SJCRH30 (cell line): ENCODE measurements at regions not wholly inside any gene's neighbourhood (a gene's known extent, or its start where the extent isn't known, plus 50 kb on each side); places are given as distances from the start of the nearest gene placed in this dataset.
A peak's percentile ranks its signal among the peaks of the same experiment; 100 is the strongest.

Experiments used
- DNase-seq, 2 experiments: peaks; one replicate each; pipeline ENCODE4 v3.0.0-alpha.2; 2015 to 2020
- H3K27ac ChIP-seq: fragments of 250-450 bp; sonication (Bioruptor Pico); 2 replicates; pipeline ENCODE4 v1.5.1; 2020; ENCODE audit warnings: mild to moderate bottlenecking, moderate library complexity
- H3K27me3 ChIP-seq: fragments of 250-450 bp; sonication (Bioruptor Pico); 2 replicates; pipeline ENCODE4 v1.5.1; 2020; ENCODE audit warnings: mild to moderate bottlenecking, moderate library complexity
- H3K36me3 ChIP-seq: fragments of 250-450 bp; sonication (Bioruptor Pico); 2 replicates; pipeline ENCODE4 v1.5.1; 2020; ENCODE audit warnings: mild to moderate bottlenecking, moderate library complexity
- H3K4me1 ChIP-seq: fragments of 250-450 bp; sonication (Bioruptor Pico); 2 replicates; pipeline ENCODE4 v1.5.1; 2020; ENCODE audit warnings: mild to moderate bottlenecking, moderate library complexity
- H3K4me3 ChIP-seq: fragments of 250-450 bp; sonication (Bioruptor Pico); 2 replicates; pipeline ENCODE4 v1.5.1; 2020; ENCODE audit warnings: mild to moderate bottlenecking, moderate library complexity
- H3K9me3 ChIP-seq: fragments of 250-450 bp; sonication (Bioruptor Pico); replicated peaks from 2 replicates; pipeline ENCODE4 v1.5.1; 2020; ENCODE audit warnings: mild to moderate bottlenecking, moderate library complexity

GRCh38 chr12:3973973-3974644 is 100.9 kb upstream of the PARP11 start:
- H3K4me1 ChIP-seq = peaks cover 5% of the 10 kb centered on the region; the same call in 1 of the 2 replicates

GRCh38 chr12:3973269-3973884 is 100.2 kb upstream of the PARP11 start:
- no peak for DNase-seq
- Histone ChIP-seq H3K27me3 (no peaks in the 10 kb centered on the region), H3K4me1 (peaks cover 5% of the 10 kb centered on the region; the same call in 1 of the 2 replicates), H3K4me3 (no peak overlapping the region), H3K9me3 (no peaks in the 10 kb centered on the region), H3K36me3 (no peaks in the 10 kb centered on the region), H3K27ac (no peak overlapping the region)

More at GRCh38 chr12:3973973-3974644, 100.9 kb upstream of the PARP11 start:
- H3K36me3 ChIP-seq = no peaks in the 10 kb centered on the region
- no peak overlapping the region for H3K4me3 ChIP-seq
- no peak for DNase-seq
- no peaks in the 10 kb centered on the region for H3K9me3 ChIP-seq
- no peaks in the 10 kb centered on the region for H3K27me3 ChIP-seq
- no peak overlapping the region for H3K27ac ChIP-seq

GRCh38 chr12:3972576-3972975 is 99.4 kb upstream of the PARP11 start:
- Histone ChIP-seq H3K36me3 (no peaks in the 10 kb centered on the region), H3K27ac (no peak overlapping the region), H3K4me1 (peaks cover 13% of the 10 kb centered on the region; the same call in 1 of the 2 replicates), H3K9me3 (no peaks in the 10 kb centered on the region), H3K27me3 (no peaks in the 10 kb centered on the region), H3K4me3 (no peak overlapping the region)
- DNase-seq = no peak

- Histone ChIP-seq H3K4me3 (no peak overlapping the region), H3K4me1 (peaks cover 13% of the 10 kb centered on the region), H3K27ac (no peak overlapping the region), H3K9me3 (no peaks in the 10 kb centered on the region), H3K27me3 (no peaks in the 10 kb centered on the region), H3K36me3 (no peaks in the 10 kb centered on the region)
- no peak for DNase-seq
Observed at GRCh38 chr12:3968523-3968922, 95.3 kb upstream of the PARP11 start.

GRCh38 chr12:3967556-3968160 is 94.5 kb upstream of the PARP11 start:
- Histone ChIP-seq H3K27me3 (no peaks in the 10 kb centered on the region), H3K4me1 (peaks cover 16% of the 10 kb centered on the region), H3K27ac (no peak overlapping the region), H3K9me3 (no peaks in the 10 kb centered on the region), H3K4me3 (no peak overlapping the region), H3K36me3 (no peaks in the 10 kb centered on the region)
- no peak for DNase-seq

- Histone ChIP-seq H3K27me3 (no peaks in the 10 kb centered on the region), H3K4me1 (peaks cover 29% of the 10 kb centered on the region), H3K36me3 (no peaks in the 10 kb centered on the region), H3K27ac (no peak overlapping the region), H3K4me3 (no peak overlapping the region), H3K9me3 (no peaks in the 10 kb centered on the region)
- no peak for DNase-seq
Observed at GRCh38 chr12:3966376-3966775, 93.2 kb upstream of the PARP11 start.

- Histone ChIP-seq H3K4me3 (no peak overlapping the region), H3K27me3 (no peaks in the 10 kb centered on the region), H3K36me3 (no peaks in the 10 kb centered on the region), H3K4me1 (peaks cover 42% of the 10 kb centered on the region), H3K9me3 (no peaks in the 10 kb centered on the region), H3K27ac (no peak overlapping the region)
- DNase-seq = no peak
Observed at GRCh38 chr12:3965046-3965445, 91.8 kb upstream of the PARP11 start.

- Histone ChIP-seq H3K36me3 (no peaks in the 10 kb centered on the region), H3K9me3 (no peaks in the 10 kb centered on the region), H3K4me1 (peaks cover 48% of the 10 kb centered on the region), H3K4me3 (no peak overlapping the region), H3K27ac (no peak overlapping the region), H3K27me3 (no peaks in the 10 kb centered on the region)
- peak; percentile 26 to 45 for DNase-seq
Observed at GRCh38 chr12:3964439-3964838, 91.2 kb upstream of the PARP11 start.

- Histone ChIP-seq H3K9me3 (no peaks in the 10 kb centered on the region), H3K4me3 (no peak overlapping the region), H3K4me1 (peaks cover 45% of the 10 kb centered on the region), H3K36me3 (no peaks in the 10 kb centered on the region), H3K27ac (no peak overlapping the region), H3K27me3 (no peaks in the 10 kb centered on the region)
- DNase-seq = no peak
Observed at GRCh38 chr12:3962631-3963483, 89.7 kb upstream of the PARP11 start.

- no peaks in the 10 kb centered on the region for H3K36me3 ChIP-seq
- no peaks in the 10 kb centered on the region for H3K9me3 ChIP-seq
- H3K4me1 ChIP-seq = peaks cover 41% of the 10 kb centered on the region
- no peaks in the 10 kb centered on the region for H3K27me3 ChIP-seq
- H3K4me3 ChIP-seq = no peak overlapping the region
- DNase-seq = no peak
- no peak overlapping the region; the same call in 1 of the 2 replicates for H3K27ac ChIP-seq
Observed at GRCh38 chr12:3961591-3961990, 88.4 kb upstream of the PARP11 start.

GRCh38 chr12:3959799-3960560 is 86.8 kb upstream of the PARP11 start:
- no peaks in the 10 kb centered on the region for H3K36me3 ChIP-seq
- H3K4me1 ChIP-seq = peaks cover 37% of the 10 kb centered on the region
- peak overlapping the region; percentile 17 for H3K27ac ChIP-seq
- no peaks in the 10 kb centered on the region for H3K27me3 ChIP-seq
- DNase-seq = peak; percentile 65 to 67
- no peaks in the 10 kb centered on the region for H3K9me3 ChIP-seq
- no peak overlapping the region for H3K4me3 ChIP-seq

- Histone ChIP-seq H3K27me3 (no peaks in the 10 kb centered on the region), H3K4me1 (peaks cover 37% of the 10 kb centered on the region), H3K9me3 (no peaks in the 10 kb centered on the region; the same call in 1 of the 2 replicates), H3K36me3 (no peaks in the 10 kb centered on the region), H3K4me3 (no peak overlapping the region), H3K27ac (no peak overlapping the region)
- no peak for DNase-seq
Observed at GRCh38 chr12:3958534-3958933, 85.3 kb upstream of the PARP11 start.

- Histone ChIP-seq H3K4me3 (no peak overlapping the region; the same call in 1 of the 2 replicates), H3K9me3 (no peaks in the 10 kb centered on the region; the same call in 1 of the 2 replicates), H3K27me3 (no peaks in the 10 kb centered on the region), H3K36me3 (no peaks in the 10 kb centered on the region), H3K4me1 (peaks cover 20% of the 10 kb centered on the region), H3K27ac (peak overlapping the region; percentile 22)
- peak in 1 of 2 experiments; percentile 13 for DNase-seq
Observed at GRCh38 chr12:3951380-3952135, 78.4 kb upstream of the PARP11 start.
